Lung microvascular endothelial cell (primary cell): ENCODE measurements at regions not wholly inside any gene's neighbourhood (a gene's known extent, or its start where the extent isn't known, plus 50 kb on each side); places are given as distances from the start of the nearest gene placed in this dataset.
"Not testable (repeated sequence)": the region's sequence is repeated elsewhere in the genome, so short reads cannot be mapped to it uniquely, and the experiment has no call there.

Source experiments
- DNase-seq, 2 donors: peaks; one replicate each; pipeline versions ENCODE4 v3.0.0 to v3.0.0-alpha.2; 2010; ENCODE audit warnings: low read depth in 2 of 2

DNA sequence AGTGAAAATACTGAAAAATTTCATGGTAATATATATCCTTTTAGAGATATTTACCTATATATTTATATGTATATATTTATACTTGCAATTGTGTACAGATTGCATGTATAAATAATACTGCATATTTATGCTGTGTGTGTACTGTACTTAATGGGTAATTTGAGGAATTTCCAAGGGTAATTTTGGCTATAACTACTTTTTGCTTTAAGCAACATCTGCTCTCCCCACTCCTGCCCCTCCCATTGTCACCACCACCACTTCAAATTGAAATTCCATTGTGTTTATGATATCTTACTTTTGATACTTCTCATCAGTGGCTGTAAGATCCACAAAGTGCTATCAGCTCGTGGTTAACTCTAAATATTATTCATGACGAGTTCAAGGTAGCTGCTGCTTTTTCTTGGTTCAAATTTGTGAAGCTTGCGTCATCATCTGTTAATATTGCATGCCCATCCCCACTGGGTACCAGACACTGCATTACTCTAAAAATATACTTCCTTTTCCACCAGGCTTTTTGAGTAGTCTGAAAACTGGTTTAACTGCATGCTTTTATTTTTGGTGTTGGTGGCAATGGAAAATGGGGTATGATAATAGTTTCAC lies 91.7 kb upstream of the MITF start:
- DNase-seq, result no peak

DNA sequence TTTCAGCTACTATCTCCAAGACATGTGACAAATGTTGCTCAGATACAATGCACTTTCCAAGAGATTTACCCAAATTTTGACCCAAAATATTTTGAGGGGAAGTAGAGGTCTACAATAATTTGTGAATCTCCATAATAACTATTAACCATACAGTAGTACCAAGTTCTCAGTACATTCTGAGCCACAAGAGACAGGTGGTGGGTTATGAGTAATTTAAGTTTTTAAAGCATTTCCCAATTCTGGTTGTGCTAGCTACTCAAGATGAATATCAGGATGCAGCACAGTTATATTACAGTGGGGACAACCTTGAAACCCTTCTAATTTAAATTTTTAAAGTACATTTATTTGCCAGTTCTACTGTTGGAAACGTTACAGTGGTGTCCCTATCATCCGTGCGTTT lies 92.2 kb upstream of the MITF start:
- DNase-seq, result no peak

DNA sequence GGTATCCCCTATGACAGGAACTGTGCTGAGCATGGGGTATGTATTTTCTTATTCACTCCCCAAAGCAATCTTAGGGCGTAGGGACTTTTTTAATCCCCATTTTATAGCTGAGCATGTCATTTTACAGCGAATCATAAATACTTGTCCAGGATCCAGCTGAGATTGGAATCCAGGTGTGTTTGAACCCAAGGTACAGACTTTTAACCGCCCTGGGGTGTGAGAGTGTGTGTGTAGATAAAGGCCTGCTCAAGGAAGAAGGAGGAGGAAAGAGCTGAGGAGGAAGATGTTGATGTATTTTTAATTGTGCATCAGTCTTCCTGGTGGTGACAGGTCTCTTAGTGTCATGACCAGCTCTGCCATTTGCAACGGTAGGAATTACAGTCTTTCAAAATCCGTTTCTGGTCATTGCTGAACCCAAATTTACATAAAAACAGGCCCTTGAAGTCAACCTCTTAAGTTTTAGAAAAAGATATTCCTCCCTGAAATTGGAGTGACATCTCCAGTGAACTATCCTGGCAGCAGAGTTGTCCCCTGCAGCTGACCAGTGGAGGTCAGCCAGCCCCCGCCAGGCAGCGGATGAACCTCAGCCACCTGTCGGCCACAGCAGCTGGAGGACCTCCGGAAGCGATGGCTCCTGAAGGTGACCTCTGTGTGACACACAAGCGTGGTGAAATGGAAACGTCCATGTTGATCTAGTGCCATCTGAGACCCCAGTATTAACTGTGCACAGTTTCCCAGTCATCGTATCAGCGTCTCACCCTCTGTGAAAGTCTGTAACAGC lies 92.8 kb upstream of the MITF start:
- no peak for DNase-seq

DNA sequence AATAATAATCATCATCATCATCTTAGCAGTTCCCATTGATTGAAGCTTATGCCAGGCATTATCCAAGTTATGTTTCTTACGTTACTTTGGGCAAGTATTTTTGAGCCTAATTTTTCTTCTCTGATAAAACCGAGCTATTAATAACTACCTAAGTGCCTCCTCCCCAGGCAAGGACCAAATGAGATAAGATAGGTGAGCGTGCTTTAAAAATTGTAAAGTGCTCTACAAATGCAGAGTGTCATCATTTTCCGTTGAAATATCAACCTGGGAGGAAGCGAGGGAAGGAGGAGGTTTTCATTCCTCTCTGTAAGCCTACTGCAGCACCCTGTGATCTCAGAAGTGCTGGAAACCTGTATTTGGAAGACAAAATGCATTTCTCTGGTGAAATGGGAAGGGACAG lies 96.7 kb upstream of the MITF start:
- no peak for DNase-seq

DNA sequence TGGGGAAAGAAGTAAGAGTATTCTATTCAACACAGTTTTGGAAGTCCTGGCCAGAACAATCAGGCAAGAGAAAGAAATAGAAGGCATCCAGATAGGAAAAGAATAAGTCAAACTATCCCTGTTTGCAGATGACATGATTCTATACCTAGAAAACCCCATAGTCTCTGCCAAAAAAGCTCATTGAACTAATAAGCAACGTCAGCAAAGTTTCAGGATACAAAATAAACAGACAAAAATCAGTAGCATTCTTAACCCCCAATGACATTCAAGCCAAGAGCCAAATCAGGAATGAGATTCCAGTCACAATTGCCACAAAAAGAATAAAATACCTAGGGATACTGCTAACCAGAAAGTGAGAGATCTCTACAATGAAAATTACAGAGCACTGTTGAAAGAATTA lies 99.4 kb upstream of the MITF start:
- no peak for DNase-seq

DNA sequence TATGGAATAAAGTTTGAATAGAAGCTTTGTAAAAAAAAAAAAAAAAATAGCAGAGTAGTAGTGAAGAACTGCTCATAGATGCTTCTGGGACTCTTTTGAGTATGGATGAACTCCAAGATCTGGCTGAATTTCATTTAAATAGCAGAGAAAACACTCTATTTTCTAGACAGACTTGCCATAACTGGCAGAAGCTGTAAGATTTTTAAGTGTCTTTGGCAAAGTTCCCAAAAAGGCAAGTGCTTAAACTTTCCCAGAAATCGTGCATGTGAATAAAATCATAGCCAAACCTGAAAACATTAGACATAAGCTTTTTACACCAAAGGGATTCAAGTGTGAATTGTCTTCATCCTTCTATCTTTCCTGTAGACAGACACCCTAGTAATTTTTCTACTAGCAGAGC lies 110.3 kb upstream of the MITF start:
- no peak for DNase-seq

DNA sequence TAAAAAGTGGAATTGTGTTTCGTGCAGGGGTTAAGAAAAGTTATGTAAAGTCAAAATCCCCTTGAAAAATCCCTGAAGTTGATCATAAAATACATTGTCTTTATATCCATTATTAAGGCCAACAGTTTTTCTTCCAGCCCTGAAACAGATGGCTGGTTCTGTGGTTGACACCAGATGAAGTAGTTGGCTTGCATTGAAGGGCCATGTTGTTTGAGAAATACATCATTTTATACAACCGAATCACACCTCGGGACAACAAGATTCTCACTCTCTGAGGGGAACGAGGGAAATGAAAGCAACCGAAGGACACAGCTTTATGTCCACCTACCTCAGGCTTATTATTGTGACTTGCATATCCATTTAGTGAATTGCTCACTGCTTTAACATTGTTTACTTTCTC lies 126.0 kb upstream of the MITF start:
- no peak for DNase-seq

DNA sequence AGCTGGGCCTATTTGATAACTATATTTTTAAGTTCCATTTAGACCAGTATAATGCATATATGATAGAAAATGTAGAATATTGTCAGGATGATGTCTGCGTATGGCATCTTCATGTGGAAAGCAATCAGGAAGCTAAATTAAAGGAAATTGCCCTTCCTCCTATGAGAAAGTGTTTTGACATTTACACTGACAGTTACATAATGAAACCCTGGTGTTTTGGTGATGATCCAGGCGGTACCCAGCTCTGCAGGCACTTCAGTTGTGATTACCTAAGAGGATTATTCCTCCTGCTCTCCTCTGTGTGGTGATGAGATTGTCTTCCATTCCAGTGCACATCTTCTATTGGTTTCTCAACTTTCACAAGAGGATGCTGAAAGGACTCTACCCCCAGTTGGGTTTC lies 126.5 kb upstream of the MITF start:
- DNase-seq, result no peak

DNA sequence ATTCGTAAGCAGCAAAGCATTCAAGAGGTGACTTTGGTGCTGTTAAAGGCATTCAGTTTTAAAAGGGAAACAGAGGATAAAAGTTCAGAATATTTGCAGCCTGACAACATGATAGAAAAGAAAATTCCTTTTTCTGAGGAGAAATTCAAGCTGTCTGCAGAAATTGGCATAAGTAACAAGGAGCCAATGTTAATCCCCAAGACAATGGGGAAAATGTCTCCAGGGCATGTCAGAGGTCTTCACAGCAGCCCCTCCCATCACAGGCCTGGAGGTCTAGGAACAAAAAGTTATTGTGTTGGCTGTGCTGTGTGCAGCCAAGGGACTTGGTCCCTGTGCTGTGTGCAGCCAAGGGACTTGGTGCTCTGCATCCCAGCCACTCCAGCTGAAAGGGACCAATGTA lies 129.7 kb upstream of the MITF start:
- DNase-seq, result not testable (repeated sequence)

DNA sequence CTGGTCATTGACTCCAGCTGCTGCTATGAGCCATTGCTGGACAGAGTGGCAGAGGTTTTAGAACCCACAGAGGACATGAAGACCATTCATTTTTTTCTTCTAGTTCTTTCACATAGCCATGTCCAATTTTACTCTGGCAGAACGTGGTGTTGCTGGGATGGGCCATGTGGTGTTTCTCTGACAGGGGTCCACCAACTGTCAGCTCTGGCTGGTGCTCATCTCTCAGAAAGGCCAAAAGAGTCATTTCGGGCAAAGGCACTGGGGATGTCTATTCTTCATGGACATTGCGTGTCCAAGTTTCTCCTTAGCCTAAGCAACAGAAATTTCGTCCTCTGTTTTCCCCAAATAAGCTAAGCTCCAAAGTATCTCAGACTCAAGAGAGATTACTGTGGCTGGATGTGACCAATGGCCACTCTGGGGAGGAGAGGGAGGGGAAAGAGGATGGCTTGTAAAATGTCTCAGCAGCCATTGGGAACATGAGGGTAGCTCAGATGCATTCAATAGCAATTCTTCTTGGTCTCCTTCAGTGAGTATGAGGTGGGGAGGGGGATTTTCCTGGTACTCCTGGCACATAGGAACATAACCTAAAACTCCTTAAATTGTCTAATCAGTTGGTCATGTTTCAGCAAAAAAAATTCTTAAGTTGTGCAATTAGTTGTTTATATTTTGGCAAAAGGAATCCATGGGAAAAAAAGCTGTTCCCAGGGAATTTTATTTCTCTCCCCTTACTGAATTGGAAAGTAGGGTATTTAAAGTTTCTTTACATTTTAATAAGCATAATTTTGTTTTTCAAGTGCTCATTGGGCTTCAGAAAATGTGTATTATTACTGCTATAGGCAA lies 131.6 kb upstream of the MITF start:
- DNase-seq, result no peak

DNA sequence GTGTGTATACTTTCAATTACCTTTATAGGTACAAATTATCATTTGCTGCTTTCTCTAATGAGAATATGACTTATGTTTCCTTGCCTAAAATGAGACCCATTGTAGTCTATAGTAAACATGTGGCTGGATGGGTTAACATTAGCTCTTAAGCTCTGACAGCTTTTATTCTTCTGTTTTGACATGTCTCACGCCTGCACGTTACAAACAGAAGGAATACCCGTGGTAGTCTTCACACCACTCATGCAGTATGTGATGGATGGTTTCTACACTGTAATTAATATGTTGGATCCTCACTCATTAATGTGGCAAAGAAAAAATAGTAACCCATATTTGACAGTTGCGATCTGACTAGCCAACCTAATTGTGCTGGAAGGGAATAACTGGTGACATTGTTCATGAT lies 133.4 kb upstream of the MITF start:
- DNase-seq, result no peak

DNA sequence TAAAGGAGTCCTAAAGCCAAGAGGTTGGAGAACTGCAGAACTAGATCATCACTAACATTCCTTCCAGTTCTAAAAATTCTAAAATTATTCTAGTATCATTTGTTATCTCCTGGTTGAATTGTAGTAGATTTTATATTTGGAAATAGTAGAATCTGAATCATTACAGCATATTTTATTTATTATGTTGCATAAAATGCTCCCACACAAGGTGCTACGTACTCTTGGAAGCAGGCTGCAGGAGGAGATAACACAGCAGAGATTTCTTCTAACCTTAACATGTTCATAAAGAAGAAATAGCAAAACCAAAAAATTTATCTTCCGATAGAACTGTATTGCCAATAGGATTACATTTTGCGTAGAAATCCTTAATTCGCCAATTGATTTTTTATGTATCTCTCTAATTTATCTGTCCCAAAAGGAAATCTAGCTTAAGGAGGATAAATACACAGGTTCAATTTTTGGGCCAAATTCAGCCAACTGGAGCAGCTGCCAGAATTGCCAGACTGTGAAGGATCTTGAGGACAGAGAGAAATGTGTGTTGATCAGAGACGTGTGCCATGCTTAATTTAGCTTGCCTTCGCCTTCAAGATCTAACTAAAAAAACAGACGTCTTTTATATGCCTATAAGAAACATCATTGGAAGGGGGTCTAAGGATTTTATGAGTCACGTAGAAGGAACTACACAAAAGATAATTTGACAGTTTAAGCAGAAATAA lies 134.4 kb upstream of the MITF start:
- DNase-seq, result no peak

DNA sequence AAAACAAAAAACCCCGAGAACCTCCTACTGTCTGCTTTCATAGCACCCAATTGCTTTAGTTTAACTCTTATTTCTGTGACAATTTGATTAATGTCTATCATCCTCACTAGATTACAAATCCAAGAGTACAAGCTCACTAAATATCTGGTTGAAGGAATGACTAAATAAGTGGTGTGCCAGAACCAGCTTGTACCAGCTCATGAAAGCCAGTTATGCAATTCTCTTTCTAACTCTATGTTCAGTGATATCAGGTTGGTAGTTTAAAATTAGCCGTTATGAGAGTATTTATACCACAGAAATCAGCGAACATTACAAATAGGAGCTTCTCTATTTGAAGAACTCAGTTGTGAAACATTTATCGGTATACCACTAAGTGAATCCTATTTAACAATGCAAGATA lies 137.2 kb upstream of the MITF start:
- no peak for DNase-seq

DNA sequence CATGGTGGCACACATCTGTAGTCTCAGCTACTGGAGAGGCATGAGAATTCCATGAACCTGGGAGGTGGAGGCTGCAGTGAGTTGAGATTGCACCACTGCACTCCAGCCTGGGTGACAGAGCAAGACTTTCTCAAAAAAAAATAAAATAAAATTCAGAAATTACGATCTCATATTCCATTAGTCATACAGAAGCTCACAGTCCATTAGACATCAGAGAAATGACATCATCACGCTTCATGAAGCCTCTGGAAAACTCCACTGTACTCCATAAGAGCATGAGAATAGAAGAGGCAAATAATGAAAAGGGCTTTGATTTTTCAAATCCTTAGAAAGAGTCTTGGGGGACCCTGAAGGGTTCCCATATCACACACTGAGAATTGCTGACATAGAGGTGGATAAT lies 145.0 kb upstream of the MITF start:
- no peak for DNase-seq

DNA sequence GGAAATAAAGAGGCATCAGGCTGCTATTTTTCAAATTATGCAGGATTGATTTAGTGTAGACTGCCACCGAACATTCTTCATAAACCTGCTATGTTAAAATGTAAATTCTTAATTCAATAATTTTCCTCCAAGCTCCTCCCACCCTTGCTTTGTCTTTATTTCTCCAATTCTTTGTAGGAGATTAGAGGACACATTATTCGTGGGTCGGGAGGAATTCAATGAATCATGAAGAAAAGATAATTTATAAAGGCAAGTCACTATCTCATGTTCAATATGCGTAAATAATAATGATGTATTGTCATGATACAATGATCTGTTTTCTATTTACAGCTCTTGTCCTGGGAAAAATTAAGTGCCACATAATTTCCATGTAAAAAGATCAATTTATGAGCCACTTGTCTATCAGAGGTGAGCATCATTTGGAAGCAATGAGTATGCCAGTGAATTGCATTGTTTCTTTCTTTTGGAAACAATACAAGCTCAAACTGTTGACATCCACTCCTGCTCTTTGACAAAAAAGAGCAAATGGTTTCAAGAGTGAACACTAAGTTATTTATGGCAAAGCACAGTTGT lies 148.0 kb upstream of the MITF start:
- no peak for DNase-seq

DNA sequence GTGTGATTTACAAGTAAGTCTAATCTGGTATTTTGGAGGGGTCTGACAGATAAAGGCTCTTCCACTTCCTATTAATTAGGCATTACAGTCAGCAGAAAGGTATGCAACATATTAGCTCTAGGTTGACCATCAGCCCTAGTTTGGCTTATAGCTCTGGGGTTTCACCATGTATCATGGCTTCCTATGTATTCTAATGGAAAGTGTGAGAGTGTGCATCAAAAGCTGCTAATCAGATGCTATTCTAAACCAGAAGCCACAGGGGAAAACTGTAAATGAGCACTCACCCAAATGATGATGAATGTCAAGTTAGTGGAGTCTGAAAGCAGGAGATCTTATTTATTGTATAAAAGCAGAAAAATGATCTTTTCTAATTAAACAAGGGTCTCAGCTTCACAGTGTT lies 149.2 kb upstream of the MITF start:
- DNase-seq, result no peak

DNA sequence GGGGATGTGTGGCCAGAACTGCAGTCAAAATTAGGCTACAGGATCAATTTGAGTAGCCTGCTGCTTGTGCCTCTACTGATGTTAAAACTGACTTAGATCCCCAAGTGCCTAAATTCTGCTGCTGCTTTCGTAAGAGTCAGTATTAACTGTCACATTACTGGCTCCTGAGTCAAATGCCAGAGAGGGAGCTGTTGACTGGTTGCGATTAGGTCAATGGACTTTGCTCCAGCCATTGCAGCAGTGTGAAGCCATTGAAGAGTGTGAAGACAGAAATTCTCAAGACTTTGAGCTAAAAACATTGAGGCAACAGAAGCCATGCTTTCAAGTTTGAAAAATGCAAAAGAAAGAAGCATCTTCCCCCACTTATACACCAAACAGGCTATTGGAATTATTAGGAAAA lies 151.1 kb upstream of the MITF start:
- no peak for DNase-seq

DNA sequence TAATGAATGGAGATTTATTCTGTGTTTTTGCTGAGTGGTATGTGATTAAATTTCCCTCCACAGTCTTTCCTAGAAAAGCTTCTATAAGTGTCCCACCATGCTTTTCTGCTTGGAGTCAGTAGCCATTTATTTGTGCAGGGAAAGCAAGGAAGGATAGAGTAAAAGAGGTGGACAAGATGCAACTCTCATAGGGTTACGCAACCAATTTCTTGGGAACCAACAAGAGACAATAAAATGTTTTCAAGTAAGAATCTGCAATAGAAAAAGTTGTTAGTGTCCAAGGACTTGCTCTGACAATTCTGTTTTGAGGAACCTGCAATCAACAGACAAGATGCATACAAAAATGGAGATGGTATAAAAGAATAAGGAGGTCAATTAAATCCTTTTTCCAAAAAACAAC lies 153.8 kb upstream of the MITF start:
- no peak for DNase-seq

DNA sequence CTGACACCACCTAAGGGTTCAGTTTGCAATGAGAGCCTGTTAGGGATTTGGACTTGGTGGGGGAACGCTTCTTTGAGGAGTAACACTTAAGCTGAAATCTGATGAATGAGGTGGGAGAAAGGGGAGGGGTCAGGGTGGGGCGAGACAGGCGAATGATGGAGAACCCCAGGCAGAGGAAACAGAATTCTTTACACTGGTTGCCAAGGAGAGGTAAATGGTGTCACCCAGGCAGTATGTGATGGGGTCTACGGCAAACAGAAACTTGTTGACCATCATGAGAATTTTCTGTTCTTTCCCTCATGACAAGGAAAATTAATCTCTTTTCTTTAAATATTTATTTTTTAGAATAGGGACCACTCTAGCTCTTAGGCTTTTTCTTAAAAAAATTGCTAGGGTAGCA lies 157.2 kb upstream of the MITF start:
- no peak for DNase-seq

DNA sequence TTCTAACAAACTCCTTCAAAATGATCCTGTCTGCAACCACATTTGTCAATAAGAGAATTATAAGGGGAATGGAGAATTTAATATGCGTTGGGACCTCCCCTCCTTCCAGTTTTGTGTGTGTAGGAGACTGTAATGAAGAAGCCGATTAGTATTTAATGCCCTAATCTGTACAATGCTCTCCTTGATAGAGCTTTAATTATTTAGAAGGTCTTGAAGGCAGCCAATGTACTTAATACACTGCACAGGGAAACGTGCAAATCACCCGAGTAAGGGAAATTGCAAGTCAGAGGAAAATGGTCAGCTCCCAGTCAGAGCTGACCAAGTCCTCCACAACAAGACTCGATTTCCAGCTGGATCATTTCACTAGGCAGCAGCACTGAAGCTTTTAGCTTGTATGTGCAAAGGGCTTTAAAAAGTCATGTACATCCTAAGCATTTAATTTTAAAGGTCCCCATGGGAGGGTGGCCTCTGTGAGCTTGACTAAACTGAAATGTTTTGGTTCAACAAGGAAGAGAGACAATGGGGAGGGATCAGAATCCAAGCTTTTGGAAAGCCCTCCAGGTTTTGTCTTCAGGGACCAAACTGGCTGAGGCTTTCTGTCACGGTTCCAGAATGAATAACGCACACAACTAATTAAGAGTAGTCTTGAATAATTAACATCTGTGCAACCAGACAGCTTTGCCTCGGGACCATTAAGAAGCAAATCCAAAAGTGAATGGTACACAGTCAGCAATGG lies 159.8 kb upstream of the MITF start:
- DNase-seq, result no peak

DNA sequence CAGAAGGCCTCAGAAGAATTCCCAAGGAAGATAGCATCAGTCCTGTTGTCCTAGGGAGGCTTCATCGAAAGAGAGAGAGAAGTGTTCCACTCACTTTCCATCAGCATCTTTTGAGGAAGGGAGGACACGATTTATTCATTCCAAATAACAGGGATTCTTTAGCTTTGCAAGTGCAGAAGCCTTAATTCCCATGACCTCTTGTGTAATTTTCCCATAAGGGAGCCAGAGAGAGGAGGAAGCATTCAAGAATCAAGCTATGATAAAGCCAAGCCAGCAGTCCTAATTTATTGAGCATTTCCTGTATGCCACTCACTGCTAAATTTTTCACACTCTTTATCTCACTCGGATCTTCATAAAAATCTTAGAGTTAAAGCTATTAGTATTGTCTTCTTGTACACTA lies 169.7 kb upstream of the MITF start:
- DNase-seq, result no peak
